Naive thymus-derived CD8-positive, alpha-beta T cell (primary cell): ENCODE measurements at regions not wholly inside any gene's neighbourhood (a gene's known extent, or its start where the extent isn't known, plus 50 kb on each side); places are given as distances from the start of the nearest gene placed in this dataset.

Source experiments
- ATAC-seq, 2 donors: fragments of 150-1000 bp; cut with Tn5 transposase in 1 of 2; sonication (Bioruptor Pico), chemical (Tn5 transposase) in 1 of 2; 1 replicate in 1 of 2; 2 replicates in 1 of 2; pipeline ENCODE4 v1.10.0; 2021; ENCODE audit warnings: mild to moderate bottlenecking in 2 of 2, moderate library complexity in 2 of 2
- POLR2A ChIA-PET: fragments of 350-600 bp; sonication (Branson Sonifier 250); formaldehyde crosslinking; loops from one replicate; lab custom pipeline; 2021; ENCODE audit warnings: antibody characterized with exemption; lab: Charles Lee
- DNase-seq, 10 donors: peaks; one replicate each; pipeline versions ENCODE4 v3.0.0 to v3.0.0-alpha.2; 2020 to 2022
- H3K27ac Mint-ChIP-seq, 10 donors: one replicate each; pipeline ENCODE4 v1.8.0; 2020 to 2022; ENCODE audit warnings: mild to moderate bottlenecking in 10 of 10, mixed read lengths in 10 of 10, moderate library complexity in 4 of 10, inconsistent platforms in 1 of 10
- H3K27me3 Mint-ChIP-seq, 5 donors: one replicate each; pipeline ENCODE4 v1.8.0; 2021 to 2022; ENCODE audit warnings: mixed read lengths in 5 of 5
- H3K36me3 Mint-ChIP-seq, 3 donors: one replicate each; pipeline ENCODE4 v1.8.0; 2020 to 2022; ENCODE audit warnings: mixed read lengths in 3 of 3, mild to moderate bottlenecking in 2 of 3, inconsistent platforms in 1 of 3
- H3K4me1 Mint-ChIP-seq, 4 donors: one replicate each; pipeline ENCODE4 v1.8.0; 2021 to 2022; ENCODE audit warnings: mixed read lengths in 4 of 4
- H3K4me3 Mint-ChIP-seq, 10 donors: one replicate each; pipeline ENCODE4 v1.8.0; 2020 to 2022; ENCODE audit warnings: mild to moderate bottlenecking in 10 of 10, mixed read lengths in 10 of 10, moderate library complexity in 6 of 10, inconsistent platforms in 1 of 10
- H3K9me3 Mint-ChIP-seq, 9 donors: one replicate each; pipeline ENCODE4 v1.8.0; 2020 to 2022; ENCODE audit warnings: mixed read lengths in 9 of 9, mild to moderate bottlenecking in 3 of 9, inconsistent platforms in 1 of 9, moderate library complexity in 1 of 9

DNA sequence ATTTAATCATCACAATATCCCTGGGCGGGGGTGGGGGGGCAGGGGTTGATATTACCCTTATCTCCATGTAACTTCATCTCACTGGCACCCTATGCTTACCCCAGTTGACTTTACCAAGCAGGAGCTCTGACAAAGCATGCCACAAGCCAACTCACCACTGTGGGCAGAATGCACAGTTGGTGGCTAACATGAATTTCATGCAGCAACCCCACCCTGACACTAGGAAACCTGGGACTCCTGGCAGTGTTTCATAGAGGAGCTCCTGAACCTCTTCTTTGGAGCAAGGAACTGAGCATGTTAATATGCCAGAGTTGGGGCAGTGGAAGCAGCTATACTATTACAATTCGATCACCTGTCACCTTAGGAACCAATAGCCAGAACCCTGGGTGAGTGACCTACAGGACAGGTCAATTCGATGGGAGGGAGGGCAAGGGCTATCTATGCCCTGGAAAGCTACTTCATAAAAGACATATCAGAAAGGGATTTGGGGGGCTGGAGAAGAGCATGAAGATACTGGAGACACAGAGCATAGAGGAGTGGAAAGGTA, 97.2 kb upstream of the ACSL4 start:
- H3K9me3 Mint-ChIP-seq: peaks cover 0 to 2% (median 0%) of the 10 kb centered on the region in 9 donors
- ATAC-seq (no peak), DNase-seq (no peak)
- no peak overlapping the region for H3K27ac Mint-ChIP-seq
- no peaks in the 10 kb centered on the region for H3K36me3 Mint-ChIP-seq
- POLR2A ChIA-PET: no interaction called here
- peaks cover 0 to 7% (median 0%) of the 10 kb centered on the region in 5 donors for H3K27me3 Mint-ChIP-seq
- H3K4me1 Mint-ChIP-seq: no peaks in the 10 kb centered on the region
- H3K4me3 Mint-ChIP-seq: no peak overlapping the region

DNA sequence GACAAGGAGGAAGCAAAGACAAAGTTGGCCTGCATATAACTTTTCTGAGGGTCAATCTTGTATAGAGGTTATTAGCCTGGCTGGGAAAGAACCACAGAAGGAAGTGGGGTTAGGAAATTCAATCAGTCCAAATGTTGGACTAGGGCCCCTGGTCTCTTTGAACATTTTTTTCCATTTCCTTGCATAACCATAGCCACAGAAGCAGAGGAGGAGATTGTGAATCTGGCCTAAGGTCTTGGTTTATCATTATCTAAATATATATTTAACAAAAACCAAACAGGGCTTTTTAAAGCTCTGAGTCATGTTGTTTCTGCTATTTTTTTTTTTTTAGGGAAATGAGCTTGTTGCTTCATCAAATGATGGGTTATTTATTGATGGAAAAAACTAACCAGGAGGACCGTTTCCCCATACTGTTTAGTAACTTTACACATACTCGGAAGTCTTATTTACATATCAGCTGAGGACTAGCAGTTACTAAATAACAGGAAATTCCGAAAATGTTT, 97.7 kb upstream of the ACSL4 start:
- DNase-seq (no peak), ATAC-seq (no peak)
- H3K4me3 Mint-ChIP-seq: no peak overlapping the region
- H3K27me3 Mint-ChIP-seq: peaks cover 0 to 7% (median 0%) of the 10 kb centered on the region in 5 donors
- no peaks in the 10 kb centered on the region for H3K4me1 Mint-ChIP-seq
- no peak overlapping the region for H3K27ac Mint-ChIP-seq
- peaks cover 0 to 2% (median 0%) of the 10 kb centered on the region in 9 donors for H3K9me3 Mint-ChIP-seq
- POLR2A ChIA-PET: no interaction called here
- H3K36me3 Mint-ChIP-seq: no peaks in the 10 kb centered on the region

DNA sequence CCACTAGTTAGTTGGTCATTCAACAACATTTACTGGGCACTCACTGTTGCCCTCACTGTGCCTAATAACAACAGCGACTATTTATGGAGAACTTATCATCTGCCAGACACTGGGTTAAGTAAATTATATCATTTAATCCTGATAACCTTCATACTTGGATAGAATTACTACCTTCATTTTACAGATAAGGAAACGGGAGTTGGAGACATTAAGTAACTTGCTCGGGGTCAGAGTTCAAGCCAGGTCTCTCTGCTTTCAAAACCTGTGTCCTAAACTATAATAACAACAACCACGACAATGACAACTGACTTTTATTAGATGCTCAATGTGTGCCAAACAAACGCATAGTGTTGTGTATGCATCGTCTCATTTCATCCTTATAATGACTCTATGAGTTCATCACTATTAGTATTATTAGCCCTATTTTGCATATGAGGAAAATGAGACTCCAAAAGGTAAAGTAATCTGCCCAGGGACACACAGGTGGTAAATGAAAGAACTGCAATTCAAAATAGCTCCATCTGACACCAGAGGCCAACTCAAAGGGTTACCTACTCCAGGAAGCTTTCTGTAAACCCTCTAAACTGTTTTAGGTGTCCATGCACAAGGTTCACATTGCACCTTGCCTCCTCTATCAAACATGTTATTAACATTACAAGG, 98.4 kb upstream of the ACSL4 start:
- Mint-ChIP-seq H3K27ac (no peak overlapping the region), H3K27me3 (peaks cover 0 to 7% (median 0%) of the 10 kb centered on the region in 5 donors), H3K36me3 (no peaks in the 10 kb centered on the region), H3K9me3 (peaks cover 0 to 2% (median 0%) of the 10 kb centered on the region in 9 donors), H3K4me3 (no peak overlapping the region), H3K4me1 (no peaks in the 10 kb centered on the region)
- DNase-seq (no peak), ATAC-seq (no peak)
- POLR2A ChIA-PET: no interaction called here

DNA sequence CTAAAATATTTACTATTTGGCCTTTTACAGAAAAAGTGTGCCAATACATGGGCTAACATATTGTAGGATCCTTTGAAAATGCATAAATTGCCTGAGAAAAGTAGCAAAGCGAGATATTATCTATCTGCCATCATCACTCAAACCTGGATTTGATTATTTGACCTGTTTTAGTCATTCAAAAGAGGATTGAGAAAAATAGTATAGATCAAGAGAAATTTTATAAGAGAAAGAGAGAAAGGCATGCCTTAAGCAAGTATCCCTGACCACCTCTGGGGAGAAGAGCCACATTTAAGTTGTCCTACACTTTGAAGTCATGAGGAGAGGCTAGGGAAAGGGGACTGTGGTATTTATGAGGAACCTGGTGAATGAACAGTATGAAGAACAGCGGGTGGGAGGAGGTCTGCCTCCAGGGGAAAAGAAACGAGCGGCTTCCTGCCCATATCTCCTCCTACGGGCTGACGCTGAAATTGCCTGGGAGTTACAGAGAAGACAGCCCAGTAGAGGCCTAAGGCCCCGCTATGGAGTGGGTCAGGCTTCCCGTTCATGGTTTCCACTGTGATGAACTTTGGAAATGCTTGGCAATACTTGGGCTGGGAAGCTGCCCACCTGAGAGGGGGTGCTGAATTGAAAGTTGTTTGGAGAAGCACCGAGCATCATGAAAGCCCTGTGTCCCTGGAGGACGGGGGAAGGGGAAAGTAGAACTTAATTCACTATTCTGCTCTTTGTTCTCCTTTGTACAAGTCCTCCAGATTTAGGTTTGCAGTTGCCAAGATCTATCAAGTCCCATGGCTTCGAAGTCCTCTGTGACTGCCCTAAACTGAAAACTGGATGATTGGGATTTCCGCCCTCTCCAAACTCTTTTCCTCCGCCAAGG, 106.9 kb upstream of the ACSL4 start:
- Mint-ChIP-seq H3K27me3 (peaks cover 0 to 2% (median 0%) of the 10 kb centered on the region in 5 donors), H3K36me3 (no peaks in the 10 kb centered on the region), H3K27ac (no peak overlapping the region), H3K9me3 (peaks cover 0 to 3% (median 0%) of the 10 kb centered on the region in 9 donors), H3K4me3 (no peak overlapping the region), H3K4me1 (no peaks in the 10 kb centered on the region)
- ATAC-seq (no peak), DNase-seq (no peak)
- POLR2A ChIA-PET: no interaction called here

DNA sequence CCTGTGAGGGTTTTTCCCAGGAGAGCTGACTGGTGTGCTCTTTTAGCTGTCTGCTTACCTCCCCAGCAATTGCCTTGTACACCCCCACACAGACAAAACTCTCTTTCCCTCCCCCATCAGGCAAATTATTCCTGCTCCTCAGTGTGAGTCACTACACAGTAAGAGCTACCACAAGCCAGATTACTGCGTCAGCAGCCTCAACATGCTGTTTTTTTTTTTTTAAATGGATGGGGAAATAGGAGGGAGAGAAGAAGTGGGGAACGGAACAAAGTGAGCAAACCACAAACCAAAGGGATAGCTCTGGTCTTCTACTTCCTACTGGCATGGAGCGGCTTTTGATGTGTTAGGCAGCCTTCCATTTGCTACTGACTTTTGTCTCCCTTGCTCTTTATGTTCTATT, 107.5 kb upstream of the ACSL4 start:
- Mint-ChIP-seq H3K9me3 (peaks cover 0 to 3% (median 0%) of the 10 kb centered on the region in 9 donors), H3K27ac (no peak overlapping the region), H3K4me1 (no peaks in the 10 kb centered on the region), H3K36me3 (no peaks in the 10 kb centered on the region), H3K27me3 (peaks cover 0 to 2% (median 0%) of the 10 kb centered on the region in 5 donors), H3K4me3 (no peak overlapping the region)
- ATAC-seq (no peak), DNase-seq (no peak)
- POLR2A ChIA-PET: no interaction called here

DNA sequence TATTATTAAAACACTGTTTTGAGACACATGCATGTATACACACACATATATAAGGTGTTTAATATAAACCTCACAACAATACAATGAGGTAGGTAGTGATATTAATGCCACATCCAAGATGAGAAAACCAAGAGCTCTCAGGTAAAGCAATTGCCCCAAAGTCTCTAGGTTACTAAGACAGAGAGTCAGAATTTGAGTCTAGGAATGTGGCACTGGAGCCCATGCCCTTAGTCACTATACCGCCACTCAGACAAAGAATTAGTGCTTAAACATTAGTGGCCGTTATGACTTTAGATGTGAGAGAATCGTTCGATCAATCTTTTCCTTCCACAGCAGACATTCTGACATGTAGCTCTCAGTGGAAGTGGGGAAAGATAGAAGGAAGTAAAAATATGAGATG, 108.2 kb upstream of the ACSL4 start:
- ATAC-seq: no peak
- H3K27ac Mint-ChIP-seq: no peak overlapping the region
- no peaks in the 10 kb centered on the region for H3K36me3 Mint-ChIP-seq
- DNase-seq: no peak
- peaks cover 0 to 3% (median 0%) of the 10 kb centered on the region in 9 donors for H3K9me3 Mint-ChIP-seq
- H3K4me1 Mint-ChIP-seq: no peaks in the 10 kb centered on the region
- no peaks in the 10 kb centered on the region for H3K27me3 Mint-ChIP-seq
- POLR2A ChIA-PET: no interaction called here
- no peak overlapping the region for H3K4me3 Mint-ChIP-seq

DNA sequence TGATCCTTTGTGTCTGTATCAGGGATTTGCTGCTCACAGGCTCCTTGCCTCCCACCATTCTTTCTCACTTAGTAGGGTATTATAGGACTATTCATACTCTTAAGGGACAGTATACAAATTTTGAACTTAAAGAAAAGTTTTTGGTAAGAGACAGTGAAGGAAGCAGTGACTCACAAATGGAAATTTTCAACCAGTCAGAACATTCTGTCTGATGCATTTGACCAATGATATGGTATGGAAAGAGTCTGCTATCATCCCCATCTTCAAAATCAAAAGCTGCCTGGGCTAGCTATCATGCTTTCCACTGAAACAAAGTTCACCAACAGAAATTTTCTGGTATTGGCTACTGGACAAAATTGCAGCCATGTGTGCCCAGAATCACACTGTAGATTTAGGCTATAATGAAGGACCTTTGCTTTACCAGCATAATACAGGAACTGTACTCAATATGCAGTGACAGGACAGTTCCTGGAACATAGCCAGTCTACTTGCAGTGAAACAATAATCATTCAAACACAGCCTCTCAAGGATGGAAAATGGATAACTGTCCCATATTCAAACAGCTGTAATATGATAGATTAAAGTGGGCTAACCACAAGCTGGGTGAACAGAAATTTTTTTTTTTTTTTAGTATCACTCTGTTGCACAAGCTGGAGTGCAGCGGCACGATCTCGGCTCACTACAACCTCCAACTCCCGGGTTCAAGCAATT, 109.0 kb upstream of the ACSL4 start:
- ATAC-seq: no peak
- Mint-ChIP-seq H3K27ac (no peak overlapping the region), H3K4me3 (no peak overlapping the region), H3K27me3 (no peaks in the 10 kb centered on the region), H3K9me3 (no peaks in the 10 kb centered on the region), H3K4me1 (no peaks in the 10 kb centered on the region), H3K36me3 (no peaks in the 10 kb centered on the region)
- POLR2A ChIA-PET: no interaction called here
- DNase-seq: no peak

DNA sequence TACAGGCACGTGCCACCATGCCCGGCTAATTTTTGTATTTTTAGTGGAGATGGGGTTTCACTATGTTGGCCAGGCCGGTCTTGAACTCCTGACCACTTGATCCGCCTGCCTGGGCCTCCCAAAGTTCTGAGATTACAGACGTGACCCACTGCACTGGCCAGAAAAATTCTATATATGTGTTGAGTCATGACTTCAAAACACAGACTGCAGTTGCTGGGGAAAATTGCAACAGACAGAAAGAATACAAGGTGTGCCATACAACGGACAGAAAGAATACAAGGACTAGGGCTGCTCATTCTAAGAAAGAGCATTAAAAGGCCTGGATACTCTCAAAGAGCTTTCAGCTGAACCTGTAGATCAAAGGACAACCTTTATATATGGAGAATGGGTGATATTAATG, 109.6 kb upstream of the ACSL4 start:
- H3K4me3 Mint-ChIP-seq: no peak overlapping the region
- H3K9me3 Mint-ChIP-seq: no peaks in the 10 kb centered on the region
- ATAC-seq: no peak
- H3K36me3 Mint-ChIP-seq: no peaks in the 10 kb centered on the region
- POLR2A ChIA-PET: no interaction called here
- no peak for DNase-seq
- H3K27me3 Mint-ChIP-seq: no peaks in the 10 kb centered on the region
- H3K27ac Mint-ChIP-seq: no peak overlapping the region
- H3K4me1 Mint-ChIP-seq: peaks cover 0 to 4% (median 0%) of the 10 kb centered on the region in 4 donors

DNA sequence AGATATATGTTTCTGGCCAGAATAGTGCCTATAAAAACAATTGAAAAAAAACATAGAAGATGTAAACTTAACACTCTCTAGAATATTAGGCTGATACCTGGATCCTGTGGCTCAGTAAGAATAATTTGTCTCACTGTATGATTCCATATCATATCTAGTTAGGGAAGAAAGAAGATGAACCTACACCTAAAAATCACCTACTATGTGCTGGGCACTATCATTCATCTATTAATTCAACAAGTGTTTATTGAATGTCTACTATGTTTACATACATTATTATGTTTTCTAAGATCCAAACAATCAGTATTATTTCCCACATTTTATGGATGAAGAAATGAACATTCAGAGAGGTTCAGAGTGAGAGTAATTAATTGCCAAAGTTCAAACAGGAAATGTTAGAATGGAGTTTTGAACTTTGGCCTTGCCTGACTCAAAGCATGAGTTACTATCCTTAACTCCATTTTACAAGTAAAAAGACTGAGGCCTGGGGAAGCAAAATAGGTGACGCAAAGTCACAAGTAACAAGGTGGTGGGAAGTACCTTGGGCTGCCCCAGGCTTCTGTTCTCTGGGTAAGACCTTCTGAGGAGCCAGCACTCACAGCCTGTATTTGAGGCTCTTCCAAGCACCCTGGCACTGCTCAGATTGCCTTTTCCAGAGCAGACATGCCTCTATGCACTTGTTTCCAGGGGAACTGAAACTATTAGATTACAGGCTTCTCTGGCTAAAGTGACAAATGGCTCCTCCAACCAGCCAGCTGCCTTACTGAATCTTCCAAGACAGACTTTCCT, 111.1 kb upstream of the ACSL4 start:
- no peaks in the 10 kb centered on the region for H3K9me3 Mint-ChIP-seq
- H3K4me1 Mint-ChIP-seq: peaks cover 0 to 7% (median 5%) of the 10 kb centered on the region in 4 donors
- DNase-seq: no peak
- H3K27ac Mint-ChIP-seq: no peak overlapping the region
- POLR2A ChIA-PET: no interaction called here
- H3K4me3 Mint-ChIP-seq: no peak overlapping the region
- no peak for ATAC-seq
- no peaks in the 10 kb centered on the region for H3K27me3 Mint-ChIP-seq
- no peaks in the 10 kb centered on the region for H3K36me3 Mint-ChIP-seq

DNA sequence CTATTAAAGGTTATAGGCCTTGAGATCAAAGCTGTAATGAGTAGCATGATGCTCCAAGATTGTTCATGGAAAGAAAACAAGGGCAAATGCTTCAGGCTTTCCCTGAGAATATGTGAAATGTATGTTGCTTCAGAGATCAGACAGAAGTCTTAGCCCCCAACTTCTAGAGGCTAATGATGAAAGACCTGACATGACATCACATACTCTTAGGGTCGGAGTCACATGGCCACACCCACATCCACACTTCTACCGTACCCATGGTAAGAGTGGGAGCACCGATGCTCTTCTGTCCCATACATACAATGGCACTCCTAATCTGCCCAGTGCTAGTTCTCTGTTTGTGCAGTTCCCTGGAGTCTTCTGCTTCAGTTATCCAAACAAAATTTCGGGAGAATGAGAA, 111.9 kb upstream of the ACSL4 start:
- POLR2A ChIA-PET: no interaction called here
- no peak overlapping the region for H3K27ac Mint-ChIP-seq
- no peak for ATAC-seq

DNA sequence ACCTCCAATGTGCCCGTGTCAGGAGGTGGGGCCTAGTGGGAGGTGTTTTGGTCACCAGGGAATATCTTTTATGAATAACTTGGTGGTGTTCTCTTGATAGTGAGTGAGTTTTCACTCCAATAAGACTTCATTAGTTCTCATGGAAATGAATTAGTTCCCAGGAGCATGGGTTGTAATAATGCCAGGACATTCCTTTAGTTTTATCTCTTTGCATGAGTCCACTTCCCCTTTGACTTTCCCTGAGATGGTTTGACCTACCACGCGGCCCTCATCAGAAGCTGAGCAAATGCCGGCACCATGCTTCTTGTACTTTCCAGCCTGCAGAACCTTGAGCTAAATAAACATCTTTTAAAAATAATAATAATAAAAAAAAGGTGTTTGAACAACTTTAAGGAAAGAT, 112.9 kb upstream of the ACSL4 start:
- ATAC-seq (no peak), DNase-seq (no peak)
- no peak overlapping the region for H3K4me3 Mint-ChIP-seq
- no peak overlapping the region for H3K27ac Mint-ChIP-seq
- H3K9me3 Mint-ChIP-seq: no peaks in the 10 kb centered on the region
- H3K36me3 Mint-ChIP-seq: no peaks in the 10 kb centered on the region
- POLR2A ChIA-PET: no interaction called here
- H3K27me3 Mint-ChIP-seq: no peaks in the 10 kb centered on the region
- peaks cover 0 to 7% (median 5%) of the 10 kb centered on the region in 4 donors for H3K4me1 Mint-ChIP-seq

More for the DNA sequence above, 111.9 kb upstream of the ACSL4 start:
- Mint-ChIP-seq H3K4me3 (no peak overlapping the region), H3K27me3 (no peaks in the 10 kb centered on the region), H3K4me1 (peaks cover 0 to 7% (median 5%) of the 10 kb centered on the region in 4 donors), H3K9me3 (no peaks in the 10 kb centered on the region), H3K36me3 (no peaks in the 10 kb centered on the region)
- no peak for DNase-seq
